ENCODE measurements at regions not wholly inside any gene's neighbourhood (a gene's known extent, or its start where the extent isn't known, plus 50 kb on each side); places are given as distances from the start of the nearest gene placed in this dataset.

DNA sequence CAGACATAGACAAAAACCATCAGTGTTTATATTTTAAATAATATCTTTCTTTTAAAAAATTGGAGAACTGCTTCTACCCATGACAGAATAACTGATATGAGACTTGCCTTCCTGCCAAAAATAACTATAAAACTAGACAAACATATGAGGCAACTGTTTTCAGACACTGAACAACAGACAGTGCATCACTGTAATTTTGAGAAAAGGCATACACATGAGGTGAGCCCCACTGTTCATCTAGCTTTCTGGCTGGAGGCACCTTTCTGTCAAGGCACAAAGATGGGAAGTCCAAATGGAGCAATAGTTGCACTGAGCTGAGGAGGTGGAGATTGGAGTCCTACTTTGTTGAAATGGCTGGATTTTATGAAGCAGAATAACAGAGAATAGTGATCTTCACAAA, 71.9 kb upstream of the ZNF507 start:
- TF ChIP-seq, protein P1, sequence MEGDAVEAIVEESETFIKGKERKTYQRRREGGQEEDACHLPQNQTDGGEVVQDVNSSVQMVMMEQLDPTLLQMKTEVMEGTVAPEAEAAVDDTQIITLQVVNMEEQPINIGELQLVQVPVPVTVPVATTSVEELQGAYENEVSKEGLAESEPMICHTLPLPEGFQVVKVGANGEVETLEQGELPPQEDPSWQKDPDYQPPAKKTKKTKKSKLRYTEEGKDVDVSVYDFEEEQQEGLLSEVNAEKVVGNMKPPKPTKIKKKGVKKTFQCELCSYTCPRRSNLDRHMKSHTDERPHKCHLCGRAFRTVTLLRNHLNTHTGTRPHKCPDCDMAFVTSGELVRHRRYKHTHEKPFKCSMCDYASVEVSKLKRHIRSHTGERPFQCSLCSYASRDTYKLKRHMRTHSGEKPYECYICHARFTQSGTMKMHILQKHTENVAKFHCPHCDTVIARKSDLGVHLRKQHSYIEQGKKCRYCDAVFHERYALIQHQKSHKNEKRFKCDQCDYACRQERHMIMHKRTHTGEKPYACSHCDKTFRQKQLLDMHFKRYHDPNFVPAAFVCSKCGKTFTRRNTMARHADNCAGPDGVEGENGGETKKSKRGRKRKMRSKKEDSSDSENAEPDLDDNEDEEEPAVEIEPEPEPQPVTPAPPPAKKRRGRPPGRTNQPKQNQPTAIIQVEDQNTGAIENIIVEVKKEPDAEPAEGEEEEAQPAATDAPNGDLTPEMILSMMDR (IDR thresholded peaks at IDR 0.05; ENCODE audit: control extremely low read depth in 1 of 3, insufficient read depth in 1 of 3, low read depth in 1 of 3, low read length in 3 of 3): no peak
- TF ChIP-seq, protein P2, sequence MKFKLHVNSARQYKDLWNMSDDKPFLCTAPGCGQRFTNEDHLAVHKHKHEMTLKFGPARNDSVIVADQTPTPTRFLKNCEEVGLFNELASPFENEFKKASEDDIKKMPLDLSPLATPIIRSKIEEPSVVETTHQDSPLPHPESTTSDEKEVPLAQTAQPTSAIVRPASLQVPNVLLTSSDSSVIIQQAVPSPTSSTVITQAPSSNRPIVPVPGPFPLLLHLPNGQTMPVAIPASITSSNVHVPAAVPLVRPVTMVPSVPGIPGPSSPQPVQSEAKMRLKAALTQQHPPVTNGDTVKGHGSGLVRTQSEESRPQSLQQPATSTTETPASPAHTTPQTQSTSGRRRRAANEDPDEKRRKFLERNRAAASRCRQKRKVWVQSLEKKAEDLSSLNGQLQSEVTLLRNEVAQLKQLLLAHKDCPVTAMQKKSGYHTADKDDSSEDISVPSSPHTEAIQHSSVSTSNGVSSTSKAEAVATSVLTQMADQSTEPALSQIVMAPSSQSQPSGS (IDR thresholded peaks at IDR 0.05; ENCODE audit: low read length): no peak
- no peak for TF ChIP-seq PHF8 (conservative IDR thresholded peaks at IDR 0.05; ENCODE audit: low read depth, low read length)
